CD14-positive monocyte (primary cell): ENCODE measurements at regions not wholly inside any gene's neighbourhood (a gene's known extent, or its start where the extent isn't known, plus 50 kb on each side); places are given as distances from the start of the nearest gene placed in this dataset.

Source experiments
- DNase-seq, 3 donors: peaks; one replicate each; pipeline ENCODE4 v3.0.0-alpha.2; 2011 to 2022
- H2AFZ ChIP-seq: 2 replicates; pipeline ENCODE4 v1.6.0; 2012; ENCODE audit warnings: mild to moderate bottlenecking, low read depth, low read length, inconsistent platforms; ENCODE audit not compliant: insufficient read depth, poor library complexity, severe bottlenecking
- H3K27ac ChIP-seq, 2 donors: 1 replicate in 1 of 2; 2 replicates in 1 of 2; pipeline ENCODE4 v1.5.1; 2012 to 2013; ENCODE audit warnings: low read length in 2 of 2, control low read depth in 1 of 2, inconsistent platforms in 1 of 2, low read depth in 1 of 2, mild to moderate bottlenecking in 1 of 2
- H3K27me3 ChIP-seq, 2 donors: one replicate each; pipeline versions ENCODE4 v1.6.0 to v1.6.1; 2011 to 2013; ENCODE audit warnings: low read length in 2 of 2; ENCODE audit not compliant: control insufficient read depth in 2 of 2, insufficient read depth in 2 of 2
- H3K36me3 ChIP-seq, 2 donors: replicated peaks in 1 of 2; 1 replicate in 1 of 2; 2 replicates in 1 of 2; pipeline versions ENCODE4 v1.5.1 to v1.6.1; 2012 to 2013; ENCODE audit warnings: low read length in 2 of 2, control low read depth in 1 of 2, inconsistent platforms in 1 of 2, mild to moderate bottlenecking in 1 of 2; ENCODE audit not compliant: insufficient read depth in 2 of 2, control insufficient read depth in 1 of 2
- H3K4me1 ChIP-seq, 2 donors: 1 replicate in 1 of 2; 2 replicates in 1 of 2; pipeline versions ENCODE4 v1.5.1 to v1.6.1; 2012 to 2013; ENCODE audit warnings: low read length in 2 of 2, control low read depth in 1 of 2, inconsistent platforms in 1 of 2, mild to moderate bottlenecking in 1 of 2, moderate library complexity in 1 of 2; ENCODE audit not compliant: insufficient read depth in 2 of 2, control insufficient read depth in 1 of 2
- H3K4me2 ChIP-seq: replicated peaks from 2 replicates; pipeline ENCODE3; 2012; ENCODE audit warnings: low read length, moderate library complexity, mild to moderate bottlenecking; ENCODE audit not compliant: poor library complexity, severe bottlenecking; ENCODE audit errors: extremely low read depth
- H3K4me3 ChIP-seq, 3 experiments: fragments of 200-600 bp in 1 of 3; sonication (generic) in 1 of 3; replicated peaks in 1 of 3; 1 replicate in 2 of 3; 2 replicates in 1 of 3; pipeline ENCODE4 v1.5.1; 2011 to 2013; ENCODE audit warnings: low read length in 3 of 3, mild to moderate bottlenecking in 3 of 3, control low read depth in 2 of 3, low read depth in 2 of 3, inconsistent platforms in 1 of 3, moderate library complexity in 1 of 3
- H3K79me2 ChIP-seq: 2 replicates; pipeline ENCODE4 v1.6.0; 2012; ENCODE audit warnings: mild to moderate bottlenecking, control low read depth, inconsistent platforms, low read length, moderate library complexity; ENCODE audit not compliant: insufficient read depth
- H3K9ac ChIP-seq: 2 replicates; pipeline ENCODE4 v1.6.0; 2017; ENCODE audit warnings: low read length, mild to moderate bottlenecking; ENCODE audit not compliant: insufficient read depth, poor library complexity, severe bottlenecking
- H3K9me3 ChIP-seq, 2 donors: replicated peaks in 1 of 2; 1 replicate in 1 of 2; 2 replicates in 1 of 2; pipeline versions ENCODE4 v1.5.1 to v1.6.1; 2012 to 2013; ENCODE audit warnings: low read length in 2 of 2, control low read depth in 1 of 2; ENCODE audit not compliant: control insufficient read depth in 1 of 2, insufficient read depth in 1 of 2
- H4K20me1 ChIP-seq: 2 replicates; pipeline ENCODE4 v1.6.0; 2012; ENCODE audit warnings: mild to moderate bottlenecking, low read length, control low read depth, moderate library complexity; ENCODE audit not compliant: insufficient read depth
- H3K27ac Mint-ChIP-seq, 7 donors: one replicate each; pipeline ENCODE4 v1.8.0; 2020; ENCODE audit warnings: mild to moderate bottlenecking in 7 of 7, mixed read lengths in 7 of 7, moderate library complexity in 6 of 7, inconsistent platforms in 2 of 7
- H3K27me3 Mint-ChIP-seq, 3 donors: one replicate each; pipeline ENCODE4 v1.8.0; 2021 to 2022; ENCODE audit warnings: low read depth in 3 of 3, mild to moderate bottlenecking in 3 of 3, mixed read lengths in 3 of 3, moderate library complexity in 3 of 3, inconsistent platforms in 1 of 3
- H3K36me3 Mint-ChIP-seq, 2 donors: one replicate each; pipeline ENCODE4 v1.8.0; 2020; ENCODE audit warnings: mixed read lengths in 2 of 2, inconsistent platforms in 1 of 2, mild to moderate bottlenecking in 1 of 2
- H3K4me1 Mint-ChIP-seq: one replicate; pipeline ENCODE4 v1.8.0; 2020; ENCODE audit warnings: mild to moderate bottlenecking, mixed read lengths
- H3K4me3 Mint-ChIP-seq, 2 donors: one replicate each; pipeline ENCODE4 v1.8.0; 2020; ENCODE audit warnings: mild to moderate bottlenecking in 2 of 2, mixed read lengths in 2 of 2, moderate library complexity in 1 of 2
- H3K9me3 Mint-ChIP-seq, 7 donors: one replicate each; pipeline ENCODE4 v1.8.0; 2020 to 2022; ENCODE audit warnings: mixed read lengths in 7 of 7, mild to moderate bottlenecking in 6 of 7, moderate library complexity in 6 of 7, inconsistent platforms in 2 of 7
- CTCF ChIP-seq: fragments of 200-600 bp; IDR thresholded peaks from one replicate; pipeline ENCODE4 v1.8.0; 2022; ENCODE audit warnings: antibody characterized with exemption, mild to moderate bottlenecking
- WGBS: methylation state at CpG from one replicate; pipeline ENCODE4 v1.1.5; 2013; ENCODE audit warnings: missing lambda C conversion rate; ENCODE audit not compliant: insufficient coverage; 5-methylcytosine and 5-hydroxymethylcytosine counted together
- intact Hi-C, 2 donors: fragments of 100-400 bp; cut with micrococcal nuclease; formaldehyde crosslinking; loops; one replicate each; pipeline versions ENCODE4 v1.15.0 to v1.15.1; 2023

- Histone ChIP-seq H2AFZ (no peak overlapping the region), H4K20me1 (no peaks in the 10 kb centered on the region), H3K27ac (no peak overlapping the region), H3K4me1 (no peaks in the 10 kb centered on the region), H3K9ac (no peak overlapping the region), H3K4me2 (no peak overlapping the region), H3K4me3 (no peak overlapping the region), H3K9me3 (peaks cover 0 to 7% of the 10 kb centered on the region in 2 donors), H3K36me3 (no peaks in the 10 kb centered on the region), H3K79me2 (no peaks in the 10 kb centered on the region), H3K27me3 (no peaks in the 10 kb centered on the region)
- no peak overlapping the region for H3K4me3 Mint-ChIP-seq
- peaks cover 0 to 1% (median 0%) of the 10 kb centered on the region in 3 donors for H3K27me3 Mint-ChIP-seq
- WGBS = 100% methylated on average over 1 of the region's 2 CpGs
- intact Hi-C loops = no loop called here
- no peaks in the 10 kb centered on the region for H3K36me3 Mint-ChIP-seq
- H3K4me1 Mint-ChIP-seq = no peaks in the 10 kb centered on the region
- no peak for DNase-seq
- no peak overlapping the region for H3K27ac Mint-ChIP-seq
- peaks cover 0 to 6% (median 2%) of the 10 kb centered on the region in 7 donors for H3K9me3 Mint-ChIP-seq
- TF ChIP-seq CTCF = no peak
These were observed 680.0 kb downstream of the TRIML1 start for GRCh38 chr4:188819233-188819632.

GRCh38 chr4:188821500-188821899 lies 682.3 kb downstream of the TRIML1 start:
- Histone ChIP-seq H4K20me1 (no peaks in the 10 kb centered on the region), H3K4me1 (no peaks in the 10 kb centered on the region), H3K4me2 (no peak overlapping the region), H3K4me3 (no peak overlapping the region), H3K9me3 (peaks cover 0 to 7% of the 10 kb centered on the region in 2 donors), H3K27ac (no peak overlapping the region), H3K27me3 (no peaks in the 10 kb centered on the region), H3K9ac (no peak overlapping the region), H2AFZ (no peak overlapping the region), H3K79me2 (no peaks in the 10 kb centered on the region), H3K36me3 (no peaks in the 10 kb centered on the region)
- WGBS = 89% methylated on average over 6 of the region's 8 CpGs
- intact Hi-C loops = no loop called here
- Mint-ChIP-seq H3K4me1 (no peaks in the 10 kb centered on the region), H3K36me3 (no peaks in the 10 kb centered on the region), H3K27ac (no peak overlapping the region), H3K9me3 (peaks cover 0 to 6% (median 2%) of the 10 kb centered on the region in 7 donors), H3K4me3 (no peak overlapping the region), H3K27me3 (no peaks in the 10 kb centered on the region)
- TF ChIP-seq CTCF = no peak
- no peak for DNase-seq
